Naive thymus-derived CD8-positive, alpha-beta T cell (primary cell): ENCODE measurements at regions not wholly inside any gene's neighbourhood (a gene's known extent, or its start where the extent isn't known, plus 50 kb on each side); places are given as distances from the start of the nearest gene placed in this dataset.

ENCODE experiments used
- ATAC-seq, 2 donors: fragments of 150-1000 bp; cut with Tn5 transposase in 1 of 2; sonication (Bioruptor Pico), chemical (Tn5 transposase) in 1 of 2; 1 replicate in 1 of 2; 2 replicates in 1 of 2; pipeline ENCODE4 v1.10.0; 2021; ENCODE audit warnings: mild to moderate bottlenecking in 2 of 2, moderate library complexity in 2 of 2
- POLR2A ChIA-PET: fragments of 350-600 bp; sonication (Branson Sonifier 250); formaldehyde crosslinking; loops from one replicate; lab custom pipeline; 2021; ENCODE audit warnings: antibody characterized with exemption; lab: Charles Lee
- DNase-seq, 10 donors: peaks; one replicate each; pipeline versions ENCODE4 v3.0.0 to v3.0.0-alpha.2; 2020 to 2022
- H3K27ac Mint-ChIP-seq, 10 donors: one replicate each; pipeline ENCODE4 v1.8.0; 2020 to 2022; ENCODE audit warnings: mild to moderate bottlenecking in 10 of 10, mixed read lengths in 10 of 10, moderate library complexity in 4 of 10, inconsistent platforms in 1 of 10
- H3K27me3 Mint-ChIP-seq, 5 donors: one replicate each; pipeline ENCODE4 v1.8.0; 2021 to 2022; ENCODE audit warnings: mixed read lengths in 5 of 5
- H3K36me3 Mint-ChIP-seq, 3 donors: one replicate each; pipeline ENCODE4 v1.8.0; 2020 to 2022; ENCODE audit warnings: mixed read lengths in 3 of 3, mild to moderate bottlenecking in 2 of 3, inconsistent platforms in 1 of 3
- H3K4me1 Mint-ChIP-seq, 4 donors: one replicate each; pipeline ENCODE4 v1.8.0; 2021 to 2022; ENCODE audit warnings: mixed read lengths in 4 of 4
- H3K4me3 Mint-ChIP-seq, 10 donors: one replicate each; pipeline ENCODE4 v1.8.0; 2020 to 2022; ENCODE audit warnings: mild to moderate bottlenecking in 10 of 10, mixed read lengths in 10 of 10, moderate library complexity in 6 of 10, inconsistent platforms in 1 of 10
- H3K9me3 Mint-ChIP-seq, 9 donors: one replicate each; pipeline ENCODE4 v1.8.0; 2020 to 2022; ENCODE audit warnings: mixed read lengths in 9 of 9, mild to moderate bottlenecking in 3 of 9, inconsistent platforms in 1 of 9, moderate library complexity in 1 of 9

DNA sequence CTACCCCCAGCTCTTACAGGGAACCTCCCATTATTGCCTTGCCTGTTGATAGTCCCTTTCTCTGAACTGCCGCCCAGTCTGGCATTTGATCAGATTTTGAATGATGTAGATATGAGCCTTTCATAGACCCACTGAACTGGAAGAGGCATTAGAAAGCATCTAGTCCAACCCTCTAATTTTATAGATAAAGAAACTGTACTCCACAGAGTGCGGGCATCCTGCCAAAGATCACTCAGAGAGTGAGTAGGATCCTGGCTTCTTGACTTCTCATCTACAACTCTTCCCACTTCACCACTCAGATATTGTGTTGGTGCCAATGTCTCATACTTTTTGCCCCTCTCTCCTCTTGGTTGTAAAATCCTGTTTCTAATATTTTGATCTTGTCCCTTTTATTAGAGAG lies 179.2 kb upstream of the BMP2 start:
- H3K4me1 Mint-ChIP-seq = no peaks in the 10 kb centered on the region

DNA sequence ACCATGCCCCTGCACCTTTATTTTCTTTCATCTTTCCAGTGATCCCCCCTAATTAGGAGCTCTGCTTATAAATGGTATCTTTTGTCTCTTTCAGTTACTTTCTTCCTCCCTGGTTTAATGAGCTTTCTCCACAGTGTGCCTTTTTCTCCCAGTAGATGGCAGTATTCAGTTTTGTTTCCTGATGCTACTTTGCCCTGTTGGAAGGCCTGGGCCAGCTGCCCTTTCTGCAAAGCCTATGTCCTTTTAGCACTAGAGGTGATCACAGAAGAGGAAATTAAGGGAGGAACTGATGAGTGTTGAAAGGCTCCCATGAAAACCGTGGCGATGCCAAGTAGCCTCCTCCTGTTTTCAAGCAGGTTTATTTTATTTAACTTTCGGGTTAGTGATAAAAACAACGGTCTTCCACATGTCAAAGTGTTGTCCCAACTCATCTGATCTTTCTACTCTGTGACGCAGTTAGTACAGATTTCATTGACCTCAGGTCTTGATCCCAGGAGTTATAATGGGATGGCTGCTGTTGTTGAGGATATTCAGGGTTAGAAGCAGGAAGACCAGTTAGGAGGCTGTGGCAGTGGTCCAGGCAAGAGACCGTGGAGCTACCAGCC lies 184.2 kb upstream of the BMP2 start:
- Mint-ChIP-seq H3K4me1 (no peaks in the 10 kb centered on the region), H3K27me3 (peaks cover 0 to 12% (median 2%) of the 10 kb centered on the region in 5 donors), H3K9me3 (peaks cover 0 to 7% (median 3%) of the 10 kb centered on the region in 9 donors), H3K27ac (no peak overlapping the region), H3K36me3 (no peaks in the 10 kb centered on the region), H3K4me3 (no peak overlapping the region)
- POLR2A ChIA-PET = no interaction called here
- no peak for ATAC-seq
- no peak for DNase-seq

More for the DNA sequence above, 179.2 kb upstream of the BMP2 start:
- DNase-seq (no peak), ATAC-seq (no peak)
- Mint-ChIP-seq H3K27ac (no peak overlapping the region), H3K4me3 (no peak overlapping the region), H3K27me3 (peaks cover 0 to 3% (median 0%) of the 10 kb centered on the region in 5 donors), H3K9me3 (peaks cover 0 to 32% (median 5%) of the 10 kb centered on the region in 9 donors), H3K36me3 (no peaks in the 10 kb centered on the region)
- POLR2A ChIA-PET = no interaction called here

DNA sequence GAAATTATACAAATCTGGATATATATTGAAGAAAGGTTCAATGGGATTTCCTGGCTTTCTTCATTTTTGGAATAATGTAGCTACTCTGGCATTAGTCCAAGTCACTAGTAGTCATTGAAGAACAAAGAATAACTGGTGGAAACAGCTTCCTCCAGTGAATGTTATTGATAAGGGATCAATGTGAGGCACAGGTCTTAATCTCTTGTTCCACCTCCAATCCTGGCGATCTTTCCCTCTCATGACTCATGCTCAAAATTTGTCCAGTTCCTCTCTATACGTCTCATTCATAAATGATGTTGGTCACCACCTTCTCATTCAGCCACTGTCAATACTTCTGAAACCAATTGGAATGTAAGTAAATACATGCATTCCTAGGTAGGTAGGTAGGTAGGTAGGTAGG lies 185.0 kb upstream of the BMP2 start:
- Mint-ChIP-seq H3K4me3 (no peak overlapping the region), H3K27ac (no peak overlapping the region), H3K4me1 (no peaks in the 10 kb centered on the region), H3K9me3 (peaks cover 0 to 9% (median 0%) of the 10 kb centered on the region in 9 donors), H3K27me3 (peaks cover 0 to 10% (median 0%) of the 10 kb centered on the region in 5 donors), H3K36me3 (no peaks in the 10 kb centered on the region)
- POLR2A ChIA-PET = no interaction called here
- DNase-seq (no peak), ATAC-seq (no peak)

DNA sequence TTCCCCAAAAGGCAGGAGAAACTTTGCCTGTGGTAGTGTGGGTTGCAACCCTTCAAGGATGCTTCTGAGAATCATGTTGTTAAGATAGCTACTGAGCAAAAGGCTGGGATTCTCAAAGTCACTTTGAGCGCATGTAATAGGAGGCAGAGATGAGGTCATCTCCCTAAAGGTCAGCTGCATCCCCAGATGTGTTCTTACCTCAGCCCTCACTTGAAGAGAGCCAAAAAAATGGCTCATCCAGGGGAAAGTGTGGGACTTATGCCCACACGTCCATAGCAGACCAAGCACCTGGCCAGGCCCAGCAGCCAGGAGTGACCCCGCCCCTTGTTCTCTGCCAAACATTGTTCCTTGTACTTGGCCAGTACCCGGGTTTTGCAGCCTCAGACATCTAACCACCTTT lies 187.0 kb upstream of the BMP2 start:
- DNase-seq (no peak), ATAC-seq (no peak)
- Mint-ChIP-seq H3K4me1 (no peaks in the 10 kb centered on the region), H3K27ac (no peak overlapping the region), H3K36me3 (no peaks in the 10 kb centered on the region), H3K4me3 (no peak overlapping the region), H3K9me3 (peaks cover 0 to 9% (median 0%) of the 10 kb centered on the region in 9 donors), H3K27me3 (peaks cover 0 to 10% (median 0%) of the 10 kb centered on the region in 5 donors)
- POLR2A ChIA-PET = no interaction called here

DNA sequence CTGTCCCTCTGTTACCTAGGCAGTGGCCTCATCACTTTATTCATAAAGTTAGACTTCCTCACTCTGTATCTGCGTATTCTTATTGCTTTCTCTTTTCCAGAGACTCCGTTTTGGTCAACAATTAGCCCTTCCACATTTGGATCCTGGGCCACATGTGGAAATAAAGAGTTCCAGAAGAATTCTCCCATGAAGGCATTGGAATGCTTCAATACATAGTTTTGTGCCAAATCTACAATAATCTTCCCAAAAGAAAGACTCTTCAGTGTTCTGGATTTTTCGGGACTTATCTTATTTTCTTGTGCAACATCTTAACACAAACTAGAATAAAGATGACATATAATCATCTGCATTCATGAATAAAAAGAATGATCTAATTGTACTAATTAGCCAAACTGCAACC lies 187.7 kb upstream of the BMP2 start:
- Mint-ChIP-seq H3K4me3 (no peak overlapping the region), H3K9me3 (peaks cover 0 to 11% (median 0%) of the 10 kb centered on the region in 9 donors), H3K36me3 (no peaks in the 10 kb centered on the region), H3K27ac (no peak overlapping the region), H3K27me3 (peaks cover 0 to 11% (median 0%) of the 10 kb centered on the region in 5 donors), H3K4me1 (no peaks in the 10 kb centered on the region)
- no peak for ATAC-seq
- DNase-seq = no peak
- POLR2A ChIA-PET = no interaction called here

DNA sequence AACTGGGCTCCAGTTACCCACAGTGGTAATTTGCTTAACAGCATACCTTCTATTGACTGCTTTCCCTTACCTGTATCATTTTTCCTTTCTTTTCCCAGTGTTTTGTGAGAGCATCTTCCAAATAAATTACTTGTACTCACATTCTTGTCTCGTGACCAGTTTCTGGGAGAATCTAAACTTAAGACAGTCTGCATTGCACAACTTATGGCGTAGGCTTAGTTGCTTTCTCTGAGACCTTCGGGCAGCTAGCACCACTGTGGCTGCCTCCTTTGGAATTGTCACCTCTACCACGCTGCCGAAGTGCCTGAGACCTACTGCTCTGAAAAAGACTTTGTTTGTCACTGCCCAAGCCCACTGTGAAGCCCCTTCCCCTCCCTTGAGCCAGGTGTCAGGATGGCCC lies 188.1 kb upstream of the BMP2 start:
- no peaks in the 10 kb centered on the region for H3K4me1 Mint-ChIP-seq
- no peak for DNase-seq
- H3K4me3 Mint-ChIP-seq = no peak overlapping the region
- peaks cover 0 to 15% (median 0%) of the 10 kb centered on the region in 5 donors for H3K27me3 Mint-ChIP-seq
- H3K27ac Mint-ChIP-seq = no peak overlapping the region
- ATAC-seq = no peak
- POLR2A ChIA-PET = no interaction called here
- H3K36me3 Mint-ChIP-seq = no peaks in the 10 kb centered on the region
- H3K9me3 Mint-ChIP-seq = peaks cover 0 to 11% (median 2%) of the 10 kb centered on the region in 9 donors

DNA sequence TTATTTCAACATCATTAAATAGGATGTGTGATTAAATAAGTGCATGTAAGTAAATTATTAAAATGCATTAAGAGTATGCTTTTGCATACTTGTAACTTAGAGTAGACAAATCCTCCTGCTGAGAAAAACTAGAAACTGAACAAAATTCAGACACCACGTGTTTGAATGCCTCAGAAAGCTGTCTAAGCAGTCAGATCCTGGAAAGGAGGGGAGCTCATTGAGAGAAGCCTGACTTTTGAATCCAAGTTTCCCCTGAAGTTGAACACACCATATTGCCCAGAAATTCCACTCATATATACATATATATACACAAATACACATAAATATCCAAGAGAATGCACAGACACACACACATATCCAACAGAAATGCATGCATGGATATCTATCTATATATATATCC lies 190.0 kb upstream of the BMP2 start:
- ATAC-seq (no peak), DNase-seq (no peak)
- Mint-ChIP-seq H3K27ac (no peak overlapping the region), H3K9me3 (peaks cover 0 to 11% (median 2%) of the 10 kb centered on the region in 9 donors), H3K4me1 (no peaks in the 10 kb centered on the region), H3K4me3 (no peak overlapping the region), H3K27me3 (peaks cover 0 to 16% (median 0%) of the 10 kb centered on the region in 5 donors), H3K36me3 (no peaks in the 10 kb centered on the region)
- POLR2A ChIA-PET = no interaction called here

DNA sequence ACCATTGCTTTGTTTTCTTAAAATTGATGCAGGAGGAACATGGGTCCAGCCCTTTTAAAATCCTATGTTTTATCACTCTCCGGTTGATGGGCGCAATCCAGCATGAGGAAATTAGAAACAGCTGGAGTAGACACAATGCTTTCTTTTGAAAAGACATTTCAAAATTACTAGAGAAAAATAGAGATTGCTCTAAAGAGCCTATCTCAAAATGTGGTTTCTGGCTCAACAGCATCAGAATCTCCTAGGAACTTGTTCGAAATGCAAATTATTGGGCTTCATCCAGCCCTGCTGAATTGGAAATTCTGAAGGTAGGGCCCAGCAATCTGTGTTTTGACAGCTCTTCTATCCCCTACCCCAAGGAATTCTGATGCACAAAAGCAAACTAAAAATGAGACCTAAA lies 190.8 kb upstream of the BMP2 start:
- H3K27ac Mint-ChIP-seq = no peak overlapping the region
- DNase-seq (no peak), ATAC-seq (no peak)
- POLR2A ChIA-PET = no interaction called here
- H3K9me3 Mint-ChIP-seq = peaks cover 0 to 9% (median 2%) of the 10 kb centered on the region in 9 donors
- H3K36me3 Mint-ChIP-seq = no peaks in the 10 kb centered on the region
- no peak overlapping the region for H3K4me3 Mint-ChIP-seq
- H3K4me1 Mint-ChIP-seq = no peaks in the 10 kb centered on the region
- H3K27me3 Mint-ChIP-seq = peaks cover 0 to 12% (median 0%) of the 10 kb centered on the region in 5 donors

DNA sequence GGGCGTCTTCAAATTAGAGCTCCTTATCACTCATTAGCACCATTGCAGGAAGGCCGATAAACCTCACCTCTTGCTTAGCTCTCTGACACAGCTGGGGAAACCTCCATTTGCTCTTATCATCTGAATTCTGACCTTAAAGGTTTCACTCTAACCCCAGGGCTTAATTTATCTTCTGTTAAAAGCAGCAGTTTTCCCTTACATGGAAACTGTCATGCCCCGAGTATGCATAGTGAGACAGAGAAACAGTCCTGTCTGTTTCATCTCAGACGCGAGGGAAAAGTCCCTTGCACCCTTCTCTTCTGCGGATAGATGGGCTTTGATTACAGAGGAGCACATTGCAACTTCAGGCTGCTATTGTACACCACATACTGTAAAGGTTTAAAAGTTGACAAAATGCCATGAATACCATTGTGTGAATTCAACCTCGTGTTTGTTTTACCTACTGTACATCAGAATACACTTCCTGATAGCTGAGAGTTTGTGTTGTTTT lies 191.5 kb upstream of the BMP2 start:
- H3K36me3 Mint-ChIP-seq = no peaks in the 10 kb centered on the region
- peaks cover 0 to 10% (median 0%) of the 10 kb centered on the region in 5 donors for H3K27me3 Mint-ChIP-seq
- no peaks in the 10 kb centered on the region for H3K4me1 Mint-ChIP-seq
- H3K9me3 Mint-ChIP-seq = peaks cover 0 to 9% (median 2%) of the 10 kb centered on the region in 9 donors
- no peak for DNase-seq
- no peak for ATAC-seq
- H3K27ac Mint-ChIP-seq = no peak overlapping the region
- H3K4me3 Mint-ChIP-seq = no peak overlapping the region
- POLR2A ChIA-PET = no interaction called here

DNA sequence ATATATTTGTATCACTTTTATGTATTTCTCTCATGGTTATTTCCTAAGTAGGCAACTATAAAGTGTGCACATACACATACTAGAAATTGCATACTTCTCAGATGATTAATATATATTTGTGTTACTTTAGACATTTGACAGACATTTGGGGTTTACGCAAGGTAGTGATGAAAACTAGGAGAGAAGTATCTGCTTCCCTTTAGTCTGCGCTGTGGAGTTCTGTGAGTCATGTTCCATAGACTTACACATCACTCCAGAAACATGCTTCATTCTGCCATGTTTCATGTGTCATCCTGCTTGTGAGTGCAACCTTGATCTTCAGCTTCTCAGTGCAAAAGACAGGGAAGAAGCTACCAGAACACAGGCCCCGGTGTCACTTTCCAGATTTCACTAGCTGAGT lies 200.7 kb upstream of the BMP2 start:
- Mint-ChIP-seq H3K4me1 (no peaks in the 10 kb centered on the region), H3K36me3 (peaks cover 0 to 6% (median 0%) of the 10 kb centered on the region in 3 donors), H3K27ac (no peak overlapping the region), H3K9me3 (peaks cover 2 to 13% (median 5%) of the 10 kb centered on the region in 9 donors), H3K4me3 (no peak overlapping the region), H3K27me3 (peaks cover 0 to 10% (median 1%) of the 10 kb centered on the region in 5 donors)
- ATAC-seq (no peak), DNase-seq (no peak)
- POLR2A ChIA-PET = no interaction called here

DNA sequence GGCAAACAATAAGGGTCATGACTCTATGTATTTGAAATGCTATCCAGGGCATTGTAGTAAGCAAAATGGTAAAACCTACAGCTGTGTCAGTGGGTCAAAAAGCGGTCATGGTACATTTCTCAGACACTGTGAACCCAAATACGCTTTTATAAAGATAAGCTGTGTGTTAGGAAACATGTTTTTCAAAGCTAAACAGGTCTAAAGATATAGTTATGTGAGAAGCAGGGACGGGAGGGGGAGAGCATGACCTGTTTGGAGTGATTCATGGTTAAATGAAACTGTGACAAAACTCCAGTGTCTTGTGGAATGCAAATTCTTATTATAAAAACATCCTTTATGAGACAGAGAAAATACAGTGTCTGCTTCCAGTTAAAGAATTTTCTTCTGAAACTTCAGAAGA lies 205.4 kb upstream of the BMP2 start:
- POLR2A ChIA-PET = no interaction called here
- Mint-ChIP-seq H3K9me3 (peaks cover 0 to 9% (median 0%) of the 10 kb centered on the region in 9 donors), H3K4me3 (no peak overlapping the region), H3K27me3 (peaks cover 0 to 2% (median 0%) of the 10 kb centered on the region in 5 donors), H3K27ac (no peak overlapping the region), H3K36me3 (no peaks in the 10 kb centered on the region), H3K4me1 (no peaks in the 10 kb centered on the region)
- ATAC-seq = no peak
- DNase-seq = no peak

DNA sequence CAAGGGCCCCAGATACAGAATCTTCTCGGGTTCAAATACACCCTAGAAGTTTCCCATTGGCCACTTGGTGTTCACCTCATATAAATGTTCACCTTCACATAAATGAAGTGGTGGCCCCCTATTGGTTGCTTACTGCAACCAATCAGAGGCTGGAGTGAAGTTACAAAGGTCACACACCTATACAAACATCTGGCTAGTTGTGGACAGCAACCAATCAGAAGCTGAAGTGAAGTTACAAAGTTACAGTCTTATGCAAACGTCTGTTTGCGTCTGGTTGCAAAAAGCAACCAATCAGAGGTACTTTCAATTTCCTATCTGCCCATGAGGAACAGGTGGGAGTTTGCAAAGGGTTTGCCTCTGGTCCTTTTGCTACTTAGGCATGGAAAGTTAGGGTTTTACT lies 206.5 kb upstream of the BMP2 start:
- POLR2A ChIA-PET = no interaction called here
- no peak for DNase-seq
- Mint-ChIP-seq H3K27ac (no peak overlapping the region), H3K9me3 (peaks cover 0 to 9% (median 0%) of the 10 kb centered on the region in 9 donors), H3K4me3 (no peak overlapping the region), H3K36me3 (no peaks in the 10 kb centered on the region), H3K27me3 (peaks cover 0 to 2% (median 0%) of the 10 kb centered on the region in 5 donors), H3K4me1 (no peaks in the 10 kb centered on the region)
- no peak for ATAC-seq

DNA sequence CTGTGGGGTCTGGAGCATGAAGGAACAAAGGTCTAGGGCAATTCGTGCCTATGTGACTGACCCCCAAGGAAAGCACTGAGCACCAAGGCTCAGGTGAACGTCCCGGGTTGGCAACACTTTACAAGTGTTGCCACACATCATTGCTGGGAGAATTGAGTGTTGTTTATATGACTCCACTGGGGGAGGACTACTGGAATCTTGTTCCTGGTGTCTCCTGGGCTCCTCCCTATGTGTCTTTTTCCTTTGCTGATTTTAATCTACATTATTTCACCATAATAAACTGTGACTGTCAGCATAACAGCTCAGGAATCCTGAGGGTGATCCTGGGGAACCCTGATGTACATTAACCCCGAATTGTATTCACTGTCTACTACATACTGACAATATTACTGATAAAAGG lies 207.7 kb upstream of the BMP2 start:
- ATAC-seq (no peak), DNase-seq (no peak)
- POLR2A ChIA-PET = no interaction called here
- Mint-ChIP-seq H3K36me3 (no peaks in the 10 kb centered on the region), H3K4me1 (no peaks in the 10 kb centered on the region), H3K4me3 (no peak overlapping the region), H3K27me3 (peaks cover 0 to 2% (median 0%) of the 10 kb centered on the region in 5 donors), H3K27ac (no peak overlapping the region), H3K9me3 (peaks cover 0 to 7% (median 0%) of the 10 kb centered on the region in 9 donors)

DNA sequence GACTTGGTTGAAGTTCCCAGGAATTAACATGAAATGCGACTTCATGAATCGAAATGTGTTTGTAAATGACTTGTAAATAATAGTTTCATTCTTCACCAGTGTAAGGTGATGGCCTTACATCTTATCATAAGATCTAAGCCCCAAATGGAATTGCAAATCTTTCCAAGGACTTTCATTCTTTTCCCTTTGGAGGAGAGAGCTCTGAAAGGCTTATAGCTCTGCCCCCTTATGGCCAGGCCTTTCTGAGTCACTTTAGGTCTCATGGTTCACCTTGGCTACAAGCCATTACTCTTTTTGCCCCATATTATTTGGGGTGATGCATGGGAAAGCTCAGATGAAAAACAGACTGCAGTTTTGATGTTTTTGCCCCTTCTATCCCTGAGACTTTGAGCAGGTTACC lies 209.1 kb upstream of the BMP2 start:
- Mint-ChIP-seq H3K4me3 (no peak overlapping the region), H3K4me1 (no peaks in the 10 kb centered on the region), H3K9me3 (peaks cover 0 to 10% (median 0%) of the 10 kb centered on the region in 9 donors), H3K36me3 (no peaks in the 10 kb centered on the region), H3K27ac (no peak overlapping the region), H3K27me3 (peaks cover 0 to 2% (median 0%) of the 10 kb centered on the region in 5 donors)
- ATAC-seq (no peak), DNase-seq (no peak)
- POLR2A ChIA-PET = no interaction called here
